Subcutaneous abdominal adipose tissue (tissue), 5 donors: ENCODE measurements at regions not wholly inside any gene's neighbourhood (a gene's known extent, or its start where the extent isn't known, plus 50 kb on each side); places are given as distances from the start of the nearest gene placed in this dataset.
"Not testable (repeated sequence)": the region's sequence is repeated elsewhere in the genome, so short reads cannot be mapped to it uniquely, and the experiment has no call there.

ENCODE experiments used
- H3K27ac ChIP-seq: one replicate; pipeline ENCODE4 v1.7.0; 2013; ENCODE audit warnings: low read depth, mild to moderate bottlenecking, inconsistent platforms, low read length, moderate library complexity
- H3K27me3 ChIP-seq, 5 donors: one replicate each; pipeline ENCODE4 v1.7.0; 2013; ENCODE audit warnings: low read length in 5 of 5, inconsistent platforms in 1 of 5; ENCODE audit not compliant: control insufficient read depth in 5 of 5, insufficient read depth in 4 of 5
- H3K36me3 ChIP-seq, 5 donors: one replicate each; pipeline ENCODE4 v1.7.0; 2013; ENCODE audit warnings: low read length in 5 of 5; ENCODE audit not compliant: control insufficient read depth in 5 of 5, insufficient read depth in 5 of 5
- H3K4me1 ChIP-seq, 5 donors: one replicate each; pipeline ENCODE4 v1.7.0; 2013; ENCODE audit warnings: low read length in 5 of 5, mild to moderate bottlenecking in 3 of 5, moderate library complexity in 1 of 5; ENCODE audit not compliant: control insufficient read depth in 5 of 5, insufficient read depth in 5 of 5
- H3K4me3 ChIP-seq, 5 donors: one replicate each; pipeline ENCODE4 v1.7.0; 2013; ENCODE audit warnings: low read length in 5 of 5, low read depth in 1 of 5
- H3K9ac ChIP-seq, 5 donors: one replicate each; pipeline ENCODE4 v1.7.0; 2013; ENCODE audit warnings: low read length in 5 of 5, mild to moderate bottlenecking in 4 of 5, moderate library complexity in 3 of 5
- H3K9me3 ChIP-seq, 5 donors: one replicate each; pipeline ENCODE4 v1.7.0; 2013; ENCODE audit warnings: low read length in 5 of 5; ENCODE audit not compliant: control insufficient read depth in 5 of 5
- donor health status: healthy.
- donor health status: healthy.
- donor health status: healthy.
- donor health status: healthy.
- donor health status: healthy.

- Histone ChIP-seq H3K4me1 (no peaks in the 10 kb centered on the region), H3K9me3 (peaks cover 0 to 5% (median 0%) of the 10 kb centered on the region in 5 donors), H3K36me3 (no peaks in the 10 kb centered on the region), H3K9ac (no peak overlapping the region), H3K27ac (no peak overlapping the region), H3K4me3 (no peak overlapping the region), H3K27me3 (no peaks in the 10 kb centered on the region)
These were observed 316.2 kb downstream of the PTPRC start for GRCh38 chr1:198955085-198955484.

GRCh38 chr1:198957044-198957443 is 318.2 kb downstream of the PTPRC start:
- no peaks in the 10 kb centered on the region for H3K4me1 ChIP-seq
- peaks cover 0 to 5% (median 0%) of the 10 kb centered on the region in 5 donors for H3K9me3 ChIP-seq
- H3K27ac ChIP-seq, result no peak overlapping the region
- H3K9ac ChIP-seq, result no peak overlapping the region
- H3K4me3 ChIP-seq, result no peak overlapping the region
- H3K27me3 ChIP-seq, result no peaks in the 10 kb centered on the region
- no peaks in the 10 kb centered on the region for H3K36me3 ChIP-seq

DNA sequence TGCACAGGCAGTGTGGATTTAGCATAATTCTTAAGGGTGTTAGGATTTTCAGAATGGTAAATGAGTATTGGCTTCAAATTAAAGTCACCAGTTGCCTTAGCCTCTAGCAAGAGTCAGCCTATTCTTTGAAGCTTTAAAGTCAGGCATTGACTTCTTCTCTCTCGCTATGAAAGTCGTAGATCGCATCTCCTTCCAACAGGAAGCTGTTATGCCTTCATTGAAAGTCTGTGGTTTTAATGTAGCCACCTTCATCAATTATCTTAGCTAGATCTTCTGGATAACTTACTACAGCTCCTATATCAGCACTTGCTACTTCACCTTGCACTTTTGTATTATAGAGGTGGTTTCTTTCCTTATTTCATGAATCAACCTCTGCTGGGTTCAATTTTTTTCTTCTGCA is 320.2 kb downstream of the PTPRC start:
- no peaks in the 10 kb centered on the region for H3K27me3 ChIP-seq
- no peak overlapping the region for H3K27ac ChIP-seq
- no peaks in the 10 kb centered on the region for H3K36me3 ChIP-seq
- H3K9ac ChIP-seq, result no peak overlapping the region
- H3K4me3 ChIP-seq, result no peak overlapping the region
- peaks cover 0 to 5% (median 0%) of the 10 kb centered on the region in 5 donors for H3K9me3 ChIP-seq
- no peaks in the 10 kb centered on the region for H3K4me1 ChIP-seq

GRCh38 chr1:198959676-198960075 is 320.8 kb downstream of the PTPRC start:
- Histone ChIP-seq H3K9ac (no peak overlapping the region), H3K4me1 (no peaks in the 10 kb centered on the region), H3K27me3 (no peaks in the 10 kb centered on the region), H3K4me3 (no peak overlapping the region), H3K9me3 (peaks cover 0 to 5% (median 0%) of the 10 kb centered on the region in 5 donors), H3K27ac (no peak overlapping the region), H3K36me3 (no peaks in the 10 kb centered on the region)

DNA sequence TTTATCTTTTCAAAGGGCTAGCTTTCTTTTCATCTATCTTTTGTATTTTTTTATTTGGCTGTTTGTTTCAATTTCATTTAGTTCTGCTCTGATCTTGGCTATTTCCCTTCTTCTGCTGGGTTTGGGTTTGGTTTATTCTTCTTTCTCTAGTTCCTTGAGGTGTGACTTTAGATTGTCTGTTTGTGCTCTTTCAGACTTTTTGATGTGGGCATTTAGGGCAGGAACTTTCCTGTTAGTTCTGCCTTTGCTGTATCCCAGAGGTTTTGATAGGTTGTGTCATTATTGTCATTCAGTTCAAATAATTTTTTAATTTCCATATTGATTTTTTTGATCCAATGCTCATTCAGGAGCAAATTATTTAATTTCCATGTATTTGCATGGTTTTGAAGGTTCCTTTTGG is 325.0 kb downstream of the PTPRC start:
- H3K27me3 ChIP-seq, H3K4me3 ChIP-seq, H3K27ac ChIP-seq, H3K9me3 ChIP-seq, H3K4me1 ChIP-seq, H3K9ac ChIP-seq, H3K36me3 ChIP-seq: not testable (repeated sequence)

DNA sequence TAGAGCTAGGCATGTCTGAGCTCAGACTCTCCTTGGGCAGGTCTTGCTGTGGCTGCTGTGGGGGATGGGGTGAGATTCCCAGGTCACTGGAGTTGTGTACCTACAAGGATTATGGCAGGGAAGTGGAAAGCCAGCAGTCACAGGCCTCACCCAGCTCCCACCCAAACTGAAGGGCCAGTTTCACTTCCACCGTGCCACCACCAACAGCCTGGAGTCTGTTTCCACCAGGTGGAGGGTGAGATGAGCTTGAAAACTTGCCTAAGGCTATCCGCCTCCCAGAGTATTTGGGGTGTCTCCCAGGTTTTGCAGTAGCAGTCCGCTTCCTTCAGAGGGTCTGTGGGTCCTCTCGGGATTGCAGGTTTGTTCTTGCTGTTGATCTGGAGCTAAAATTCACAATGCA is 327.7 kb downstream of the PTPRC start:
- H3K36me3 ChIP-seq, result no peaks in the 10 kb centered on the region
- H3K4me3 ChIP-seq, result no peak overlapping the region
- H3K27me3 ChIP-seq, result no peaks in the 10 kb centered on the region
- H3K4me1 ChIP-seq, result no peaks in the 10 kb centered on the region
- H3K27ac ChIP-seq, result no peak overlapping the region
- no peaks in the 10 kb centered on the region for H3K9me3 ChIP-seq
- H3K9ac ChIP-seq, result no peak overlapping the region

DNA sequence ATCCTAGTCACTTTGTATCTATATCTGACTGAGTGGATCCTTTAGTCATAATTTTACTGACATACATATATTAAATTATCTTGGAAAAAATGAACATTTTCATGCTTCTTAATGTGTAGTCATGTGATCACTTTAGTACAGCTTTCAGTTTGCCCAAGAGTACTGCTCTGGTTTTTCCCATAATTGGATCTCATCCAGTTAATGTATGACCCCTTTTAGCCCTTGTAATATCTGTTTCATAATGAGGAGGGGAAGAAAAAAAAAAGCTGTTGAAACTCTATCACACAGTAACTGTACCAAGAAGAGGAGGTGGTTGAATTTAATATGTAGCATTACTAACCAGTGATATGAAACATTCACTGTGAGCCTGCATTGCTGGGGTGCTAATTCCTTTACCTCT is 328.7 kb downstream of the PTPRC start:
- H3K9me3 ChIP-seq, result no peaks in the 10 kb centered on the region
- H3K9ac ChIP-seq, result no peak overlapping the region
- no peak overlapping the region for H3K4me3 ChIP-seq
- no peaks in the 10 kb centered on the region for H3K4me1 ChIP-seq
- H3K36me3 ChIP-seq, result no peaks in the 10 kb centered on the region
- no peaks in the 10 kb centered on the region for H3K27me3 ChIP-seq
- no peak overlapping the region for H3K27ac ChIP-seq

DNA sequence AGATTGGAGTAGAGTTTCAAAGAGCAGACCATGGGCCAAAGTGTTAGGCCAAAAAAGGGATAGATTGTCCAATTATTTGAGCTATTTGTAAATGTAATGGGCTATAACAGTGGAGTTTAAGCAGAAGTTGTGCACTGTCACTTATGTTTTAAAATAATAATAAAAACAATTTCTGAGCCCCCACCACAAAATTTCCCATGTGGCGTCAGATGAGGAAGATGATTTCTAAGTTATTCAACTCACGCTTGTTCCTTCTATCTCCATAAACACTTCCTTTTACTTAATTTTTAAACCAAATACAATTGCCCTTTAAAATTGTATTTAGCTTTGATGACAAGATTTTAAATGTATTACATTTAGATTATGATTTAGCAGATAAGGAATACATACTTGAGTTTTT is 330.0 kb downstream of the PTPRC start:
- Histone ChIP-seq H3K27ac (no peak overlapping the region), H3K9me3 (no peaks in the 10 kb centered on the region), H3K4me1 (no peaks in the 10 kb centered on the region), H3K9ac (no peak overlapping the region), H3K4me3 (no peak overlapping the region), H3K36me3 (no peaks in the 10 kb centered on the region), H3K27me3 (no peaks in the 10 kb centered on the region)

DNA sequence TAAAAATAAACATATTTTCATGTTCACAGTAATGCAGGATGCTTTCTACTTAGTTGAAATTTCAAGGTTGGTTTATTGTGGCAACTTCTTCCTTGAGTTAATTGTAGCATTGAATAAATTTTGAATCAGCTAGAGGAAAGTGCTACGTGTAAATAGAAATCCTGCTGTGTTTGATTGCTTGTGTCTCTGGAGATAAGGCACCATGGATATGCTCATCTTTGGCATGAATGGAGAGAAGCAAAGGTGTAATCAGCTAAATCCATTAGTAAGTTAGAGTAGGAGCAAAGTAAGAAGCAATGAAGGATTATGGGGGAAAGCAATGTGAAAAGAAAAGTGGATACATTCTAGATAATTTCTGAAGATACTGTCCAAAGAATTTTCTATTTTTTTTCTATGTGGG is 331.1 kb downstream of the PTPRC start:
- no peak overlapping the region for H3K27ac ChIP-seq

GRCh38 chr1:198970916-198971315 is 332.1 kb downstream of the PTPRC start:
- Histone ChIP-seq H3K36me3 (no peaks in the 10 kb centered on the region), H3K9ac (no peak overlapping the region), H3K4me3 (no peak overlapping the region), H3K4me1 (no peaks in the 10 kb centered on the region), H3K27ac (no peak overlapping the region), H3K9me3 (no peaks in the 10 kb centered on the region), H3K27me3 (no peaks in the 10 kb centered on the region)

More for the DNA sequence above, 331.1 kb downstream of the PTPRC start:
- no peaks in the 10 kb centered on the region for H3K9me3 ChIP-seq
- H3K36me3 ChIP-seq, result no peaks in the 10 kb centered on the region
- H3K9ac ChIP-seq, result no peak overlapping the region
- H3K4me1 ChIP-seq, result no peaks in the 10 kb centered on the region
- no peak overlapping the region for H3K4me3 ChIP-seq
- no peaks in the 10 kb centered on the region for H3K27me3 ChIP-seq

- Histone ChIP-seq H3K4me1 (no peaks in the 10 kb centered on the region), H3K36me3 (no peaks in the 10 kb centered on the region), H3K9me3 (no peaks in the 10 kb centered on the region), H3K27ac (no peak overlapping the region), H3K27me3 (no peaks in the 10 kb centered on the region), H3K4me3 (no peak overlapping the region), H3K9ac (no peak overlapping the region)
These were observed 339.1 kb downstream of the PTPRC start for GRCh38 chr1:198977909-198978308.
